ENCODE measurements at regions not wholly inside any gene's neighbourhood (a gene's known extent, or its start where the extent isn't known, plus 50 kb on each side); places are given as distances from the start of the nearest gene placed in this dataset.

GRCh38 chr3:72331076-72331475 lies 517.2 kb downstream of the SHQ1 start:
- DNase-seq: no peak

DNA sequence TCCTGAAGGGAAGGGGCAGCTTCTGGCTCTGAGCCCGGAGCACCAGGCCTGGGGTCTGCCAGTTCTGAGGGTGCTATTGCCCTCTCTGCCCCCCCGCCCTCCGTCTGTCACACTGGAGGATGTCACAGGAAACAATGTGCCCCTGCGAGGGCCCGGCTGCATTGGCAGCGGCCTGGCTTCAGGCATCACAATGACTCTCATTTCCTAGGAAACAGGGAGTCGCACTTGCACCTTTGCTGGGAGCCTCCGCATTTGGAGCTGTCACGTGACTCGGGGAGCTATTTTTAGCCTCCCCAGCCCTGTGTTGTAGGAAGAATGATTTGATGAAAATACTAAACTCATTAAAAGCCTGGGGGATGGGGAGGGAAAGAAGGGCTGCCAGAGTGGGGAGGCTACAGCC lies 518.9 kb downstream of the SHQ1 start:
- DNase-seq: no peak
- Histone ChIP-seq H3K4me3 (ENCODE audit: insufficient read depth, low read depth, low read length, poor library complexity, severe bottlenecking) (no peak overlapping the region), H3K27me3 (replicated peaks; ENCODE audit: control insufficient read depth, insufficient read depth, low read length, poor library complexity, severe bottlenecking) (no peaks in the 10 kb centered on the region), H3K9me3 (ENCODE audit: control insufficient read depth, low read length) (no peaks in the 10 kb centered on the region), H3K4me1 (ENCODE audit: control insufficient read depth, insufficient read depth, low read length, poor library complexity, severe bottlenecking) (no peaks in the 10 kb centered on the region), H3K36me3 (ENCODE audit: control insufficient read depth, insufficient read depth, low read length) (no peaks in the 10 kb centered on the region), H3K27ac (ENCODE audit: insufficient read depth, low read length, poor library complexity, severe bottlenecking) (no peak overlapping the region)

More at GRCh38 chr3:72331076-72331475, 517.2 kb downstream of the SHQ1 start:
- H3K4me1 ChIP-seq (ENCODE audit: control insufficient read depth, insufficient read depth, low read length, poor library complexity, severe bottlenecking): no peaks in the 10 kb centered on the region
- no peaks in the 10 kb centered on the region for H3K9me3 ChIP-seq (ENCODE audit: control insufficient read depth, low read length)
- H3K27ac ChIP-seq (ENCODE audit: insufficient read depth, low read length, poor library complexity, severe bottlenecking): no peak overlapping the region
- H3K27me3 ChIP-seq (replicated peaks; ENCODE audit: control insufficient read depth, insufficient read depth, low read length, poor library complexity, severe bottlenecking): no peaks in the 10 kb centered on the region
- no peak overlapping the region for H3K4me3 ChIP-seq (ENCODE audit: insufficient read depth, low read depth, low read length, poor library complexity, severe bottlenecking)
- H3K36me3 ChIP-seq (ENCODE audit: control insufficient read depth, insufficient read depth, low read length): no peaks in the 10 kb centered on the region

GRCh38 chr3:72328755-72329277 lies 519.4 kb downstream of the SHQ1 start:
- Histone ChIP-seq H3K9me3 (ENCODE audit: control insufficient read depth, low read length) (no peaks in the 10 kb centered on the region), H3K27me3 (replicated peaks; ENCODE audit: control insufficient read depth, insufficient read depth, low read length, poor library complexity, severe bottlenecking) (no peaks in the 10 kb centered on the region), H3K27ac (ENCODE audit: insufficient read depth, low read length, poor library complexity, severe bottlenecking) (no peak overlapping the region), H3K36me3 (ENCODE audit: control insufficient read depth, insufficient read depth, low read length) (no peaks in the 10 kb centered on the region), H3K4me1 (ENCODE audit: control insufficient read depth, insufficient read depth, low read length, poor library complexity, severe bottlenecking) (no peaks in the 10 kb centered on the region), H3K4me3 (ENCODE audit: insufficient read depth, low read depth, low read length, poor library complexity, severe bottlenecking) (no peak overlapping the region)
- DNase-seq: no peak

- no peaks in the 10 kb centered on the region for H3K9me3 ChIP-seq (ENCODE audit: control insufficient read depth, low read length)
These were observed 521.2 kb downstream of the SHQ1 start for GRCh38 chr3:72327008-72327407.

DNA sequence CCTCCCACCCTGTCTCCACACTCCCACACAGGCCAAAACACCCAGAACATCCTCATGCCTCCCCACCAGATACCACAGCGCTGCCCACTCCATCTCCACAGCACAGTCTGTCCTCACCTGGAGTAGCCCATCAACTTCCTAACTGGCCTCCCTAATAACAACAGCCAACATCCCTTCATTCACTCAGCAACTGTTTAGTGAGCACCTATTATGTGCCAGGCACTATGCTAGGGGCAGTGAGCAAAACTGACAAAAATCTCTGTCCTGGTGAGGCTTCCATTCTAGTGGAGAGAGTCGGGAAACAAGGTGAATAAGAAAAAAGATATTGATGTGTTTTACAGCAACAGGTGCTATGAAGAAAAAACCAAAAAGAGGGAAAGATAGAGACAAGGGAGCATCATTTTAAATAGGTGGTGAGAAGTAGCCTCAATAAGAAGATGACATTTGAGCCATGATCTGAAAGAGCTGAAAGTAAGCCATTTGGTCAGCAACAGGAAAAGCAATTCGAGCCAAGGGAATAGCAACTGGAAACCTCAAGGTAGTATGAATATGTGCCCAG lies 523.9 kb downstream of the SHQ1 start:
- H3K4me1 ChIP-seq (ENCODE audit: control insufficient read depth, insufficient read depth, low read length, poor library complexity, severe bottlenecking): no peaks in the 10 kb centered on the region
- H3K36me3 ChIP-seq (ENCODE audit: control insufficient read depth, insufficient read depth, low read length): no peaks in the 10 kb centered on the region
- no peak for DNase-seq

More at GRCh38 chr3:72327008-72327407, 521.2 kb downstream of the SHQ1 start:
- Histone ChIP-seq H3K36me3 (ENCODE audit: control insufficient read depth, insufficient read depth, low read length) (no peaks in the 10 kb centered on the region), H3K4me1 (ENCODE audit: control insufficient read depth, insufficient read depth, low read length, poor library complexity, severe bottlenecking) (no peaks in the 10 kb centered on the region), H3K4me3 (ENCODE audit: insufficient read depth, low read depth, low read length, poor library complexity, severe bottlenecking) (no peak overlapping the region), H3K27ac (ENCODE audit: insufficient read depth, low read length, poor library complexity, severe bottlenecking) (no peak overlapping the region), H3K27me3 (replicated peaks; ENCODE audit: control insufficient read depth, insufficient read depth, low read length, poor library complexity, severe bottlenecking) (no peaks in the 10 kb centered on the region)
- DNase-seq: no peak

GRCh38 chr3:72323773-72324172 lies 524.5 kb downstream of the SHQ1 start:
- Histone ChIP-seq H3K4me1 (ENCODE audit: control insufficient read depth, insufficient read depth, low read length, poor library complexity, severe bottlenecking) (no peaks in the 10 kb centered on the region), H3K27ac (ENCODE audit: insufficient read depth, low read length, poor library complexity, severe bottlenecking) (no peak overlapping the region), H3K27me3 (replicated peaks; ENCODE audit: control insufficient read depth, insufficient read depth, low read length, poor library complexity, severe bottlenecking) (no peaks in the 10 kb centered on the region), H3K4me3 (ENCODE audit: insufficient read depth, low read depth, low read length, poor library complexity, severe bottlenecking) (no peak overlapping the region), H3K9me3 (ENCODE audit: control insufficient read depth, low read length) (no peaks in the 10 kb centered on the region), H3K36me3 (ENCODE audit: control insufficient read depth, insufficient read depth, low read length) (no peaks in the 10 kb centered on the region)
- DNase-seq: no peak

More for the DNA sequence above, 523.9 kb downstream of the SHQ1 start:
- Histone ChIP-seq H3K27ac (ENCODE audit: insufficient read depth, low read length, poor library complexity, severe bottlenecking) (no peak overlapping the region), H3K27me3 (replicated peaks; ENCODE audit: control insufficient read depth, insufficient read depth, low read length, poor library complexity, severe bottlenecking) (no peaks in the 10 kb centered on the region), H3K9me3 (ENCODE audit: control insufficient read depth, low read length) (no peaks in the 10 kb centered on the region), H3K4me3 (ENCODE audit: insufficient read depth, low read depth, low read length, poor library complexity, severe bottlenecking) (no peak overlapping the region)

- Histone ChIP-seq H3K4me1 (ENCODE audit: control insufficient read depth, insufficient read depth, low read length, poor library complexity, severe bottlenecking) (no peaks in the 10 kb centered on the region), H3K27me3 (replicated peaks; ENCODE audit: control insufficient read depth, insufficient read depth, low read length, poor library complexity, severe bottlenecking) (no peaks in the 10 kb centered on the region), H3K27ac (ENCODE audit: insufficient read depth, low read length, poor library complexity, severe bottlenecking) (no peak overlapping the region), H3K9me3 (ENCODE audit: control insufficient read depth, low read length) (no peaks in the 10 kb centered on the region), H3K4me3 (ENCODE audit: insufficient read depth, low read depth, low read length, poor library complexity, severe bottlenecking) (no peak overlapping the region), H3K36me3 (ENCODE audit: control insufficient read depth, insufficient read depth, low read length) (no peaks in the 10 kb centered on the region)
- no peak for DNase-seq
These were observed 525.8 kb downstream of the SHQ1 start for GRCh38 chr3:72322264-72322976.

- H3K9me3 ChIP-seq (ENCODE audit: control insufficient read depth, low read length): no peaks in the 10 kb centered on the region
- no peak overlapping the region for H3K27ac ChIP-seq (ENCODE audit: insufficient read depth, low read length, poor library complexity, severe bottlenecking)
- H3K27me3 ChIP-seq (replicated peaks; ENCODE audit: control insufficient read depth, insufficient read depth, low read length, poor library complexity, severe bottlenecking): no peaks in the 10 kb centered on the region
- H3K4me1 ChIP-seq (ENCODE audit: control insufficient read depth, insufficient read depth, low read length, poor library complexity, severe bottlenecking): no peaks in the 10 kb centered on the region
- H3K36me3 ChIP-seq (ENCODE audit: control insufficient read depth, insufficient read depth, low read length): no peaks in the 10 kb centered on the region
- H3K4me3 ChIP-seq (ENCODE audit: insufficient read depth, low read depth, low read length, poor library complexity, severe bottlenecking): no peak overlapping the region
- no peak for DNase-seq
These were observed 527.3 kb downstream of the SHQ1 start for GRCh38 chr3:72320955-72321303.

GRCh38 chr3:72320095-72320954 lies 527.9 kb downstream of the SHQ1 start:
- Histone ChIP-seq H3K4me3 (ENCODE audit: insufficient read depth, low read depth, low read length, poor library complexity, severe bottlenecking) (no peak overlapping the region), H3K4me1 (ENCODE audit: control insufficient read depth, insufficient read depth, low read length, poor library complexity, severe bottlenecking) (no peaks in the 10 kb centered on the region), H3K27me3 (replicated peaks; ENCODE audit: control insufficient read depth, insufficient read depth, low read length, poor library complexity, severe bottlenecking) (no peaks in the 10 kb centered on the region), H3K27ac (ENCODE audit: insufficient read depth, low read length, poor library complexity, severe bottlenecking) (no peak overlapping the region), H3K36me3 (ENCODE audit: control insufficient read depth, insufficient read depth, low read length) (no peaks in the 10 kb centered on the region), H3K9me3 (ENCODE audit: control insufficient read depth, low read length) (no peaks in the 10 kb centered on the region)
- no peak for DNase-seq
